ENCODE measurements at regions not wholly inside any gene's neighbourhood (a gene's known extent, or its start where the extent isn't known, plus 50 kb on each side); places are given as distances from the start of the nearest gene placed in this dataset.
"Not testable (repeated sequence)": the region's sequence is repeated elsewhere in the genome, so short reads cannot be mapped to it uniquely, and the experiment has no call there.

DNA sequence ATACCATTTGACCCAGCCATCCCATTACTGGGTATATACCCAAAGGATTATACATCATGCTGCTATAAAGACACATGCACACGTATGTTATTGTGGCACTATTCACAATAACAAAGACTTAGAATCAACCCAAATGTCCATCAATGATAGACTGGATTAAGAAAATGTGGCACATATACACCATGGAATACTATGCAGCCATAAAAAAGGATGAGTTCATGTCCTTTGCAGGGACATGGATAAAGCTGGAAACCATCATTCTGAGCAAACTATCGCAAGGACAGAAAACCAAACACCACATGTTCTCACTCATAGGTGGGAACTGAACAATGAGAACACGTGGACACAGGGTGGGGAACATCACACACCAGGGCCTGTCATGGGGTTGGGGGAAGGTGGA, 237.6 kb upstream of the KRR1 start:
- not testable (repeated sequence) for H3K27ac ChIP-seq (ENCODE audit: low read length); H3K36me3 ChIP-seq (ENCODE audit: control insufficient read depth, insufficient read depth, low read length); H3K4me3 ChIP-seq (ENCODE audit: low read length); H3K4me1 ChIP-seq (ENCODE audit: control insufficient read depth, insufficient read depth, low read length); H3K27me3 ChIP-seq (ENCODE audit: control insufficient read depth, insufficient read depth, low read length); DNase-seq (ENCODE audit: low read depth, low spot score); H3K9me3 ChIP-seq (ENCODE audit: control insufficient read depth, insufficient read depth, low read length)
- WGBS (ENCODE audit: insufficient coverage, insufficient read length) = no CpG with 5 or more reads among the region's 3 CpGs

- Histone ChIP-seq H3K27me3 (ENCODE audit: control insufficient read depth, insufficient read depth, low read length) (no peaks in the 10 kb centered on the region), H3K27ac (ENCODE audit: low read length) (no peak overlapping the region), H3K4me3 (ENCODE audit: low read length) (no peak overlapping the region), H3K9me3 (ENCODE audit: control insufficient read depth, insufficient read depth, low read length) (no peaks in the 10 kb centered on the region), H3K4me1 (ENCODE audit: control insufficient read depth, insufficient read depth, low read length) (no peaks in the 10 kb centered on the region), H3K36me3 (ENCODE audit: control insufficient read depth, insufficient read depth, low read length) (no peaks in the 10 kb centered on the region)
- no CpG with 5 or more reads among the region's 6 CpGs for WGBS (ENCODE audit: insufficient coverage, insufficient read length)
- DNase-seq (ENCODE audit: low read depth, low spot score) = no peak
These were observed 236.7 kb upstream of the KRR1 start for GRCh38 chr12:75748136-75748535.

DNA sequence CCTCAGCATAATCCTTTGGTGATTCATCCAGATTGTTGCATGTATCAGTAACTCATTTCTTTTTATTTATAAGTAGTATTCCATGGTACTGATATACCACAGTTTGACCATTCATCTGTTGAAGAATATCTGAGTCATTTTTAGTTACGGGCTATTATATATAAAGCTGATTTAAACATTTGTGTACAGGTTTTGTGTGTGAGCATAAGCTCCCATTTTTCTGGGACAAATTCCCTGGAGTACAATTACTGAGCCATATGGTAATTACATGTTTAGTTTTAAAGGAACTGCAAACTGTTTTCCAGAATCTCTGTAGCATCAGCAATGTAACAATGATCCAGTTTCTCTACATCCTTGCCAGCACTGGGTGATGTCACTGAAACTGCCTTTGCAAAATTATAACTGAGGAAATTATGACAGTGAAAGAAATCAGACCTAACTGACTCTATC, 236.2 kb upstream of the KRR1 start:
- H3K4me3 ChIP-seq (ENCODE audit: low read length) = no peak overlapping the region
- no peaks in the 10 kb centered on the region for H3K9me3 ChIP-seq (ENCODE audit: control insufficient read depth, insufficient read depth, low read length)
- DNase-seq (ENCODE audit: low read depth, low spot score) = no peak
- no peak overlapping the region for H3K27ac ChIP-seq (ENCODE audit: low read length)
- no CpG with 5 or more reads among the region's 1 CpG for WGBS (ENCODE audit: insufficient coverage, insufficient read length)
- H3K4me1 ChIP-seq (ENCODE audit: control insufficient read depth, insufficient read depth, low read length) = no peaks in the 10 kb centered on the region
- H3K27me3 ChIP-seq (ENCODE audit: control insufficient read depth, insufficient read depth, low read length) = no peaks in the 10 kb centered on the region
- no peaks in the 10 kb centered on the region for H3K36me3 ChIP-seq (ENCODE audit: control insufficient read depth, insufficient read depth, low read length)

DNA sequence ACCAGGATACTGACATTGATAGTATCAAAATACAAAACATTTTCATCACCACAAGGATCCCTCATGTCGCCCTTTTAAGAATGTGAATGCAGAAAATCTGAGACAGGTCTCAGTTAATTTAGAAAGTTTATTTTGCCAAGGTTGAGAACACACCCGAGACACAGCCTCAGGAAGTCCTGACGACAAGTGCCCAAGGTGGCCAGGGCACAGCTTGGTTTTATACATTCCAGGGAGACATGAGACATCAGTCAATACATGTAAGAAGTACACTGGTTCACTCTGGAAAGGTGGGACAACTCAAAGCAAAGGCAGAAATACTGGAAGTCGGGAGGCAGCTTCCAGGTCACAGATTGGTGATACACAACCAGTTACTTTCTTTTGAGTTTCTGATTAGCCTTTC, 235.2 kb upstream of the KRR1 start:
- Histone ChIP-seq H3K4me1 (ENCODE audit: control insufficient read depth, insufficient read depth, low read length) (no peaks in the 10 kb centered on the region), H3K9me3 (ENCODE audit: control insufficient read depth, insufficient read depth, low read length) (no peaks in the 10 kb centered on the region), H3K36me3 (ENCODE audit: control insufficient read depth, insufficient read depth, low read length) (no peaks in the 10 kb centered on the region), H3K4me3 (ENCODE audit: low read length) (no peak overlapping the region), H3K27ac (ENCODE audit: low read length) (no peak overlapping the region), H3K27me3 (ENCODE audit: control insufficient read depth, insufficient read depth, low read length) (no peaks in the 10 kb centered on the region)
- DNase-seq (ENCODE audit: low read depth, low spot score) = no peak
- no CpG with 5 or more reads among the region's 4 CpGs for WGBS (ENCODE audit: insufficient coverage, insufficient read length)

- Histone ChIP-seq H3K36me3 (ENCODE audit: control insufficient read depth, insufficient read depth, low read length) (no peaks in the 10 kb centered on the region), H3K4me1 (ENCODE audit: control insufficient read depth, insufficient read depth, low read length) (no peaks in the 10 kb centered on the region), H3K9me3 (ENCODE audit: control insufficient read depth, insufficient read depth, low read length) (no peaks in the 10 kb centered on the region), H3K27ac (ENCODE audit: low read length) (no peak overlapping the region), H3K27me3 (ENCODE audit: control insufficient read depth, insufficient read depth, low read length) (no peaks in the 10 kb centered on the region), H3K4me3 (ENCODE audit: low read length) (no peak overlapping the region)
- WGBS (ENCODE audit: insufficient coverage, insufficient read length) = no CpG with 5 or more reads among the region's 1 CpG
- no peak for DNase-seq (ENCODE audit: low read depth, low spot score)
These were observed 233.3 kb upstream of the KRR1 start for GRCh38 chr12:75744607-75745256.

DNA sequence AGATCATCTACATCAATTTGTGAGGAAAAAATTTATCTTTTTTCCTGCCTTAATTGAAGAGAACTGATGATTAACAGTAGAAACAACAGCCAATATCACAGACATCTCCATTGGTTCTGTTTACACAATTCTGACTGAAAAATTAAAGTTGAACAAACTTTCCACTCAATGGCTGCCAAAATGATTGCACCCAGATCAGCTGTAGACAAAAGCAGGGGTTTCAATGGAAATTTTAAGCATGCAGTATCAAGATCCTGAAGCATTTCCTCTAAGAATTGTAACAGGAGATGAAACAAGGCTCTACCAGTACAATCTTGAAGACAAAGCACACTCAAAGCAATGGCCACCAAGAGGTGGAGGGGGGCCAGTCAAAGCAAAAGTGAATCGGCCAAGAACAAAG, 231.6 kb upstream of the KRR1 start:
- no peaks in the 10 kb centered on the region for H3K36me3 ChIP-seq (ENCODE audit: control insufficient read depth, insufficient read depth, low read length)
- no peaks in the 10 kb centered on the region for H3K9me3 ChIP-seq (ENCODE audit: control insufficient read depth, insufficient read depth, low read length)
- H3K27me3 ChIP-seq (ENCODE audit: control insufficient read depth, insufficient read depth, low read length) = no peaks in the 10 kb centered on the region
- H3K27ac ChIP-seq (ENCODE audit: low read length) = no peak overlapping the region
- no peak for DNase-seq (ENCODE audit: low read depth, low spot score)
- no peak overlapping the region for H3K4me3 ChIP-seq (ENCODE audit: low read length)
- no peaks in the 10 kb centered on the region for H3K4me1 ChIP-seq (ENCODE audit: control insufficient read depth, insufficient read depth, low read length)
- no CpG with 5 or more reads among the region's 1 CpG for WGBS (ENCODE audit: insufficient coverage, insufficient read length)

- Histone ChIP-seq H3K9me3 (ENCODE audit: control insufficient read depth, insufficient read depth, low read length) (no peaks in the 10 kb centered on the region), H3K27me3 (ENCODE audit: control insufficient read depth, insufficient read depth, low read length) (no peaks in the 10 kb centered on the region), H3K4me1 (ENCODE audit: control insufficient read depth, insufficient read depth, low read length) (no peaks in the 10 kb centered on the region), H3K4me3 (ENCODE audit: low read length) (no peak overlapping the region), H3K27ac (ENCODE audit: low read length) (no peak overlapping the region), H3K36me3 (ENCODE audit: control insufficient read depth, insufficient read depth, low read length) (no peaks in the 10 kb centered on the region)
- no CpG with 5 or more reads among the region's 4 CpGs for WGBS (ENCODE audit: insufficient coverage, insufficient read length)
- DNase-seq (ENCODE audit: low read depth, low spot score) = no peak
These were observed 230.6 kb upstream of the KRR1 start for GRCh38 chr12:75742048-75742447.

DNA sequence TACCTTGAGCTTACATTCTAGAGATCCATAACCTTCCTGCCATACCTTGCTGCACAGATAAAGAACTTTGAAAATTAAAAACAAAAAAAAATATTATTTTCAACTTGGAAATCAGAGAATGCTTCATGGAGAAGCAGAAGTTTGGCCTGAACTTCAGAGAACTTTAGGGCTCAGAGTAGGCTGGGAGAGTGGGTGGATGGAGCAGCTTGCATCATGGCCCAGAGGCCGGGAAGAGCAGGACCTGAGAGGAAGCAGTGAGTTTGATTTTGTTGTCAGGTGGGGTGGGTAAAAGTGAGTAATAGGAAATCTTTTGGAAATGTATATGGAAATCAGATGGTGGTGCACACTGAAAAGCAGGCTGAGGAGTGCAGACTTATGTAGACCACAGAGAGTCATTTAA, 228.5 kb upstream of the KRR1 start:
- WGBS (ENCODE audit: insufficient coverage, insufficient read length) = no CpG with 5 or more reads among the region's 1 CpG
- Histone ChIP-seq H3K4me1 (ENCODE audit: control insufficient read depth, insufficient read depth, low read length) (no peaks in the 10 kb centered on the region), H3K9me3 (ENCODE audit: control insufficient read depth, insufficient read depth, low read length) (no peaks in the 10 kb centered on the region), H3K36me3 (ENCODE audit: control insufficient read depth, insufficient read depth, low read length) (no peaks in the 10 kb centered on the region), H3K27ac (ENCODE audit: low read length) (no peak overlapping the region), H3K27me3 (ENCODE audit: control insufficient read depth, insufficient read depth, low read length) (no peaks in the 10 kb centered on the region), H3K4me3 (ENCODE audit: low read length) (no peak overlapping the region)
- no peak for DNase-seq (ENCODE audit: low read depth, low spot score)

GRCh38 chr12:75739098-75739497, 227.7 kb upstream of the KRR1 start:
- H3K27ac ChIP-seq (ENCODE audit: low read length); DNase-seq (ENCODE audit: low read depth, low spot score); H3K27me3 ChIP-seq (ENCODE audit: control insufficient read depth, insufficient read depth, low read length); H3K4me1 ChIP-seq (ENCODE audit: control insufficient read depth, insufficient read depth, low read length); H3K36me3 ChIP-seq (ENCODE audit: control insufficient read depth, insufficient read depth, low read length); H3K9me3 ChIP-seq (ENCODE audit: control insufficient read depth, insufficient read depth, low read length); H3K4me3 ChIP-seq (ENCODE audit: low read length): not testable (repeated sequence)
- no CpG with 5 or more reads among the region's 2 CpGs for WGBS (ENCODE audit: insufficient coverage, insufficient read length)

- Histone ChIP-seq H3K36me3 (ENCODE audit: control insufficient read depth, insufficient read depth, low read length) (no peaks in the 10 kb centered on the region), H3K9me3 (ENCODE audit: control insufficient read depth, insufficient read depth, low read length) (no peaks in the 10 kb centered on the region), H3K27ac (ENCODE audit: low read length) (no peak overlapping the region), H3K4me3 (ENCODE audit: low read length) (no peak overlapping the region), H3K4me1 (ENCODE audit: control insufficient read depth, insufficient read depth, low read length) (no peaks in the 10 kb centered on the region), H3K27me3 (ENCODE audit: control insufficient read depth, insufficient read depth, low read length) (no peaks in the 10 kb centered on the region)
- no peak for DNase-seq (ENCODE audit: low read depth, low spot score)
- no CpG with 5 or more reads among the region's 2 CpGs for WGBS (ENCODE audit: insufficient coverage, insufficient read length)
These were observed 227.1 kb upstream of the KRR1 start for GRCh38 chr12:75738486-75738885.

DNA sequence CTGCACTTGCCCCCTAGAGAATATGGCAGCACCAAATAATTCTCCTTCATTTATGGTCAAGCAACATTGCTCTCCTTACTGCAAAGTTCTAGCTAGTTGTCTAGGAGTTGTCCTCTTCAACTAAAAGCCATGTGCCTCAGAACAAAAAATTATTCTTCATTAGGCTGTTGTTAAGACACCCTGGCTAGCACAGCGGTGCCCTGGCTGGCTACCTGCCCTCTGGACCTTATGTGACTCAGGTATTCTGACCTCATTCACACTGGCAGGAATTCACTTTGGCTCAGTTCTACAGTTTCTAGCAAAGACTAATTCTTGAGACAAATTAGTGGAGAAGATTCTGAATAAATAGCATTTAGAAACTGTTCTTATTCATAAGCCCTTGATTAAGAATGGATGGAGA, 224.4 kb upstream of the KRR1 start:
- no peak overlapping the region for H3K27ac ChIP-seq (ENCODE audit: low read length)
- no CpG with 5 or more reads among the region's 1 CpG for WGBS (ENCODE audit: insufficient coverage, insufficient read length)
- no peaks in the 10 kb centered on the region for H3K4me1 ChIP-seq (ENCODE audit: control insufficient read depth, insufficient read depth, low read length)

More for the DNA sequence above, 224.4 kb upstream of the KRR1 start:
- no peak for DNase-seq (ENCODE audit: low read depth, low spot score)
- Histone ChIP-seq H3K36me3 (ENCODE audit: control insufficient read depth, insufficient read depth, low read length) (no peaks in the 10 kb centered on the region), H3K27me3 (ENCODE audit: control insufficient read depth, insufficient read depth, low read length) (no peaks in the 10 kb centered on the region), H3K4me3 (ENCODE audit: low read length) (no peak overlapping the region), H3K9me3 (ENCODE audit: control insufficient read depth, insufficient read depth, low read length) (no peaks in the 10 kb centered on the region)
